ENCODE measurements at regions not wholly inside any gene's neighbourhood (a gene's known extent, or its start where the extent isn't known, plus 50 kb on each side); places are given as distances from the start of the nearest gene placed in this dataset.

DNA sequence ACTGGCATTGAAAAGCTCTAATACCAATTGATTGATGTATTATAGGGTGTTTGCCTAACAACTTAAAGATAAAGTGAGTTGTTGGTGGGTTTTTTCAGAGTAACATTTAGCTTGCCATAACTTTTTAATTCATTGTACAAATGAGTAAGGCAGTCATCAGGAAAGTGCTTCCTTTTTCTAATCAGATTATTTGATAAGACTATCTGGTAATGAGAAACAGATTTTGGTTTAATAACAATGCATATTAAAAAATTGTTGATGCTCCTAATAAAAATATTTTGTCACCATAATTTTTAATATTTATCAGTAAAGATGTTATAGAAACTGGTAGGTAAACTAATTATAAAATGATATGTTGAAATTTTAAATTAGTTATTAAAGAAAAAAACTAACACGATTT, 51.3 kb downstream of the BLTP1 start:
- DNase-seq, result no peak
- no peak for TF ChIP-seq POLR2A (IDR thresholded peaks at IDR 0.05; ENCODE audit: low read length)
- TF ChIP-seq GATA1 (IDR thresholded peaks at IDR 0.05; ENCODE audit: low read depth, low read length), result no peak

DNA sequence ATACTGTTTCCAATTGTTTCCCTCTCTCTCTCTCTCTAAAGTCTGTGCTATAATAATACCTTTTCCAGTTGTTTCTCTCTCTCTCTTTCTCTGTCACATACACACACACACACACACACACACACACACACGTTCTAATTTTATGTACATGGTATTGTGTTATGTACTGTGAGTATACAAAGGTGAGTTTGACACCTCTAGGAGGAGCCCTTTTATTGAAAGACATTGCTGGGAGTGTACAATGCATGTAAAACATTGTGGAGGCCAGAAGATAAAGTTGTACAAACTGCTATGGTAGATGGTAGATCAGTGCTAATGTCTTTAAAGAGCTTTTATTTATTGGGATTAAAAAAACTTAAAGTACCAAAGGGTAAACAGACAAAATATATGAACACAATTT, 53.6 kb downstream of the BLTP1 start:
- DNase-seq, result no peak
- no peak for TF ChIP-seq POLR2A (IDR thresholded peaks at IDR 0.05; ENCODE audit: low read length)
- no peak for TF ChIP-seq GATA1 (IDR thresholded peaks at IDR 0.05; ENCODE audit: low read depth, low read length)

DNA sequence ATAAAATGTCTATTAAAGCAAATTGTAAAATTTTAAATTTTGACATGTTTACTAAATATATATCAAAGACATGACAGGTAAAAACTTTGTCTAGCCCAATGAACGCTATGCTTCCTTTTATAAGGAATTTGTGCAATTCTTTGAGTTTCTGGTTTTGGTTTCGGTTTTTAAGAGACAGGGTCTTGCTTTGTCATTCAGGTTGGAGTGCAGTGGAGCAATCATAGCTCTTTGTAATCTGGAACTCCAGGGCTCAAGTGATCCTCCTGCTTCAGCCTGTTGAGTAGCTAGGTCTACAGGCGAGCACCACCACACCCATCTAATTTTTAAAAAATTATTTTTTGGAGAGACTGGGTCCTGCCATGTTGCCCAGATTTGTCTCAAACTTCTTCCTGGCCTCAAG, 60.7 kb downstream of the BLTP1 start:
- TF ChIP-seq POLR2A (IDR thresholded peaks at IDR 0.05; ENCODE audit: low read length) (no peak), GATA1 (IDR thresholded peaks at IDR 0.05; ENCODE audit: low read depth, low read length) (no peak)
- DNase-seq, result peak in 1 of 2 experiments; percentile 37

DNA sequence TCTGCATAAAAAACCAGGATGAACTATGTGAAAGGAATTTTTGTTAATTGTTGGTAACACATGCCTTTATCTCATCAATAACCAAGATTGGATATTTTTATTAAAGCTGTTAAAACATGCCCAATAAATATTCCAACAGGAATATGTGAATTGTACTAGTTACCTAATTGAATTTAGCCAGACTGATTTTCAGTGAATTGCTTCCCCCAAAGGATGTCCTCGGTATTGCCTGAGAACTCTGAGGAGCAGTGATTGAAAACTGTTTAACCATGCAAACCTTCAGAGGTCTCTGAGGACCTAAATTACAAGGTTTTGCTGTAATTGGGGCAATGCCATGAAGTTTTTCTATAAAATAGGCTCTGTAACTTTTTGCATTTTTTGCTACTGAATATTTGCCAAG, 66.6 kb downstream of the BLTP1 start:
- TF ChIP-seq POLR2A (IDR thresholded peaks at IDR 0.05; ENCODE audit: low read length), result no peak
- TF ChIP-seq GATA1 (IDR thresholded peaks at IDR 0.05; ENCODE audit: low read depth, low read length), result no peak
- peak; percentile 3 to 18 for DNase-seq

DNA sequence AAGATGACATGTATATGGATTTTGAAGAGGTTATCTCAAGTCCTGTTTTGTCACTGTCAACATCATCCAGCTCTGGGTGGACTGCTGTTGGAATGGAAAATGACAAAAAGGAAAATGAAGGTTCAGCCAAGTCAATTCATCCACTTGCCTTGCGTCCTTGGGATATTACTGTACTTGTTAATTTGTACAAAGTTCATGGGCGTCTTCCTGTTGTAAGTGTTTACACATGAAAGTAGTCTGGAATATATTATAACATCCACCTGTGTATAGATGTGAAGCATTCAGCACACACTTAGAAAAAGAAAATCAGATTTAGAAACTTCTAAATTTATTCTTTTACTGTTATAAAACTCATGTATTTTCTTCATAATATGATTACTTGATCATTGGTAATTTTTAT, 67.2 kb downstream of the BLTP1 start:
- no peak for DNase-seq
- TF ChIP-seq GATA1 (IDR thresholded peaks at IDR 0.05; ENCODE audit: low read depth, low read length), result no peak
- no peak for TF ChIP-seq POLR2A (IDR thresholded peaks at IDR 0.05; ENCODE audit: low read length)

DNA sequence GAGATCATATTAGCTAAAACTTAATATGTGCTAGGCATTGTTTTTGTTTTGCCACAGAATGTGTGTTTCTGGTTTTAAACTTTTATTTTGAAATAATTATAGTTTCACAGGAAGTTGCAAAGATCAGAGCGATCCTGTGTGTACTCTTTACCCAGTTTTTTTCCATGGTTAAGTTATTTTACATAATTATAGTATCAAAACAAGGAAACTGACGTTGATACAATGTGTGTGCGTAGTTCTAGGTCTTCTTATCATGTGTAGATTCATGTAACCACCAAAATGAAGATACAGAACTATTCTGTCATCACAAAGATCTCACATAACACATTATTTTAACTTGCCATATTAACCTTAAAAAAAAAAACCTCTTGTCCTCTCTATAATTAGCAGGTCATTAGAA, 69.2 kb downstream of the BLTP1 start:
- no peak for DNase-seq
- TF ChIP-seq POLR2A (IDR thresholded peaks at IDR 0.05; ENCODE audit: low read length) (no peak), GATA1 (IDR thresholded peaks at IDR 0.05; ENCODE audit: low read depth, low read length) (no peak)

DNA sequence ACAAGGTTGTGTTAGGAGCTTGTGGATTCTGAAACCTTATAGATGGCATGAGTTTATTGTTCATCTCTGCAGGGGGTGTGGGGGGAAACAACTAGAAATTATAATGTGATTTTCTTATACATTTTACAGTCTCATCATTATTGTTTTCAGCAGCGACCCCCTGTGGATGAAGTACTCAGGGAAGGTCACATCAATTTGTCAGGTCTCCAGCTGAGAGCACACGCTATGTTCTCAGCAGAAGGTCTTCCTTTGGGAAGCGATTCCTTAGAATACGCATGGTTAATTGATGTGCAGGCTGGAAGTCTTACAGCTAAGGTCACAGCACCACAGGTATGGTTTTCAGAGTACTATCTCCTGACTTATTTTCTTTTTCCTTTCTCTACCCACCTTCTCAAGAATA, 72.2 kb downstream of the BLTP1 start:
- DNase-seq, result peak; percentile 23 to 41

DNA sequence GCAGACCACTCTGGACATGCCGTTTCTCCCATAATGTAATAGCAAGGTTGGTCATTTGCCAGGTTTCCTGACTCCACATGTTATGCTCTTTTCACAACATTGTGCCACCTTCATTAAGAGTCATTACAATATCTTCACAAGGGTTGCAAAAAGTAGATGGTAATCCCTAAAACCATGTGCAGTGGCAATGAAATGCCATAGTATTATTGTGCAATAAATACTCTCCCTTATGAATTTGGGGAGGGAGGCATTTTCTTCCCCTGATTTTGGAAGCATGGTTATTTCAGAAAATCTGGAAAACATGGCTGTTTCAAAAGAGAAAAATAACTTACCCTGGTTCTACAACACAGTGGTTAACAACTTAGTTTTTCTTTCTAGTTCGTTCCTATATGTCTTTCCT, 75.1 kb downstream of the BLTP1 start:
- no peak for TF ChIP-seq GATA1 (IDR thresholded peaks at IDR 0.05; ENCODE audit: low read depth, low read length)

More for the DNA sequence above, 72.2 kb downstream of the BLTP1 start:
- TF ChIP-seq GATA1 (IDR thresholded peaks at IDR 0.05; ENCODE audit: low read depth, low read length) (no peak), POLR2A (IDR thresholded peaks at IDR 0.05; ENCODE audit: low read length) (no peak)

DNA sequence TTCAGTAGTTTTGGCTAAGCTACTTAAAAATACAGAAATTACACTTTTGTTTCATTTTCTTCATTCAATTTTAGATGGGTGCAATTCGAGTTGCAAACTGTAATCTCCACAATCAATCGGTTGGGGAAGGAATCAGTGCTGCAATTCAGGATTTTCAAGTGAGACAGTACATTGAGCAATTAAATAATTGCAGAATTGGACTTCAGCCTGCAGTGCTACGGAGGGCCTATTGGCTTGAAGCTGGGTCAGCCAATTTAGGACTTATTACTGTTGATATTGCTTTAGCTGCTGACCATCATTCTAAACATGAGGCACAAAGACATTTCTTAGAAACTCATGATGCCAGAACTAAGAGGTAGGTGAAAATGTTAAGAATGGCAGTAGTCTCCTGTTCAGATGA, 77.7 kb downstream of the BLTP1 start:
- TF ChIP-seq POLR2A (IDR thresholded peaks at IDR 0.05; ENCODE audit: low read length) (no peak), GATA1 (IDR thresholded peaks at IDR 0.05; ENCODE audit: low read depth, low read length) (no peak)

More for the DNA sequence above, 75.1 kb downstream of the BLTP1 start:
- no peak for DNase-seq

DNA sequence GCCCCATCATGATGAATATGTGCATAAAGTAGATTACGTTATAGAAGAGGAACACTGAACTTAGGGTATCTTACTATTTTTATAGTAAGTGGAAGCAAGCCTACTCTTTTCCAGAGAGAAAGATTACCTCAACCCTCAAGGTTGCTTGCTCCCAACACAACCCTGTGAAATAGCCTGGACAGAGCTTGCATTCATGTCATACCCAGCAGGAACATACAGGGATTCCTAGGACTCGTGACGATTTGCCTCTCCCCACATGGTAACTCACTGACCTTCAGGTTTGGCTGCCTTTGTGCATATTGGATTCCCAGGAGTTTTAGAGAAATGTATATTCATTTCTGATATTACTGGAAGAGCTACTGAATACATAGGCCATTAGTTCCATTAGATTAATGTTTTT, 80.5 kb downstream of the BLTP1 start:
- DNase-seq, result no peak
- TF ChIP-seq POLR2A (IDR thresholded peaks at IDR 0.05; ENCODE audit: low read length) (no peak), GATA1 (IDR thresholded peaks at IDR 0.05; ENCODE audit: low read depth, low read length) (no peak)

More for the DNA sequence above, 77.7 kb downstream of the BLTP1 start:
- no peak for DNase-seq

DNA sequence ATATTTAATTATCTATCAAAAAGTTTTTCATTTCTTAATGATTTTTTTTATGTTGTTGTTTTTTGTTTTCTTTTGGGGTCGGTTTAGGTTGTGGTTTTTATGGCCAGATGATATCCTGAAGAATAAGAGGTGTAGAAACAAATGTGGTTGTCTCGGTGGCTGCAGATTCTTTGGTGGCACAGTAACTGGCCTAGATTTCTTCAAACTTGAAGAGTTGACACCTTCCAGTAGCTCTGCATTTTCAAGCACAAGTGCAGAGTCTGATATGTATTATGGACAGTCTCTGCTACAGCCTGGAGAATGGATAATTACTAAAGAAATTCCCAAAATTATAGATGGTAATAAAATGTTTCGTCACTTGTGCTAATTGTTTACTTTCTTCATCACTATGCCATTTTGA, 82.6 kb downstream of the BLTP1 start:
- TF ChIP-seq POLR2A (IDR thresholded peaks at IDR 0.05; ENCODE audit: low read length) (no peak), GATA1 (IDR thresholded peaks at IDR 0.05; ENCODE audit: low read depth, low read length) (no peak)
- no peak for DNase-seq

DNA sequence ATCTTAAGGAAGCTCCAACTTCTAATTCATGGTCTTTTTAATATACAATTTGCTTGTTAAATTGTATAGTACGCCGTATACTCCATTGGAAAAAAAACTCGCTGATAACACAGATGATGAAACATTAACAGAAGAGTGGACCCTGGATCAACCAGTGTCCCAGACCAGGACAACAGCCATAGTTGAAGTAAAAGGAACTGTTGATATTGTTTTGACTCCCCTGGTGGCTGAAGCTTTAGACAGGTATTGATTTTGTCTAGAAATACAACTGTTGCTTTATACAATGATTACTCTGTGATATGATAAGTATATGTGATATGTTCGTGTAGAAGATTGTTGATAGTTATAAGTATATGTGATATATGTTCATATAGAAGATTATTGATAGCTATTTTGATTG, 91.7 kb downstream of the BLTP1 start:
- no peak for DNase-seq
- TF ChIP-seq POLR2A (IDR thresholded peaks at IDR 0.05; ENCODE audit: low read length), result no peak
- TF ChIP-seq GATA1 (IDR thresholded peaks at IDR 0.05; ENCODE audit: low read depth, low read length), result no peak

DNA sequence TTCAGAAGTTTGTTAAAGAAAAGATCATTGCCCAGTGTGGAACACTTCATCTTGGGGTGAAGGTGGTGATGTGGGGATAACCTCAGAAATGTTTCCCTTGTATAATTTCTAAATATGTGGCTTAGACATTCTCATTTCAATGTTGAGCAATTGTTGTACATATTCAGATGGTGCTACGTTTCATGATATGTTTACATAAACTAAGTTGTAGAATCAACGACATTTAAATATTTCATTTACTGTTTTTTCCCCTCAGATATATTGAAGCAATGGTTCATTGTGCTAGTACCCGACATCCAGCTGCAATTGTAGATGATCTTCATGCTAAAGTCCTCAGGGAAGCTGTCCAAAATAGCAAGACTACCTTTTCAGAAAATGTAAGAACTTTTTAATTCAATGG, 92.6 kb downstream of the BLTP1 start:
- TF ChIP-seq GATA1 (IDR thresholded peaks at IDR 0.05; ENCODE audit: low read depth, low read length), result no peak
- no peak for TF ChIP-seq POLR2A (IDR thresholded peaks at IDR 0.05; ENCODE audit: low read length)
- no peak for DNase-seq

DNA sequence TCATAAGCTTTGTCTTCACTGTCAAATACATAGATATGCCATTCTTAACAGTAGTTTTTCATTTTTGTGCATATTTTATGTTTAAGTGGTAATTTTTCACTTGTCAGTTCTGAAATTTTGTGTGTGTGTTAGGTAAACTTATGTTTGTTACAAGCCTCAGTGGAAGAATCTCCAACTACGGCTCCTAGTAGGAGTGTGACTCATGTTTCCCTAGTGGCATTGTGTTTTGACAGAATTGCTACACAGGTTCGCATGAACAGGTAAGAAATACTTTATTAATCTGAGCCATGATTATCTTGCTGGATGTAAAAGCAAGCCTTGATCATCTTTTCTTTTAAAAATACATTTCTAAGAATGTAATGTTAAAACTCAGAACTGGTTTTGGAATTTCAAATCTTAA, 94.4 kb downstream of the BLTP1 start:
- no peak for TF ChIP-seq POLR2A (IDR thresholded peaks at IDR 0.05; ENCODE audit: low read length)
- TF ChIP-seq GATA1 (IDR thresholded peaks at IDR 0.05; ENCODE audit: low read depth, low read length), result no peak
- DNase-seq, result no peak

DNA sequence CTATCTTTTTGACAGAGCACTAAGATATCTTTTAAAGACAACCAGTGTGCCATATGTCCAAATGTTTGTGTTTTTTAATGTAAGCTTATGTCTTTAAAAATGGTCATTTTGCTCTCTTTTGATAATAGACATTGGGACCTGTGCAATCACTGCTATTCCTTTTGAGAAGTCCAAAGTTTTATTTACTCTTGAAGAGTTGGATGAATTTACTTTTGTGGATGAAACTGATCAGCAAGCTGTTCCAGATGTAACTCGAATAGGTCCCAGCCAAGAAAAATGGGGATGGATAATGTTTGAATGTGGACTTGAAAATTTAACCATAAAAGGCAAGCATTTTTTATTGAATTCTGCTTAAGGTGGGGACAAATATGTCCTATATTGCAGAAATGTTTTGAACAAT, 97.2 kb downstream of the BLTP1 start:
- TF ChIP-seq GATA1 (IDR thresholded peaks at IDR 0.05; ENCODE audit: low read depth, low read length), result no peak
- TF ChIP-seq POLR2A (IDR thresholded peaks at IDR 0.05; ENCODE audit: low read length), result no peak
- DNase-seq, result no peak

DNA sequence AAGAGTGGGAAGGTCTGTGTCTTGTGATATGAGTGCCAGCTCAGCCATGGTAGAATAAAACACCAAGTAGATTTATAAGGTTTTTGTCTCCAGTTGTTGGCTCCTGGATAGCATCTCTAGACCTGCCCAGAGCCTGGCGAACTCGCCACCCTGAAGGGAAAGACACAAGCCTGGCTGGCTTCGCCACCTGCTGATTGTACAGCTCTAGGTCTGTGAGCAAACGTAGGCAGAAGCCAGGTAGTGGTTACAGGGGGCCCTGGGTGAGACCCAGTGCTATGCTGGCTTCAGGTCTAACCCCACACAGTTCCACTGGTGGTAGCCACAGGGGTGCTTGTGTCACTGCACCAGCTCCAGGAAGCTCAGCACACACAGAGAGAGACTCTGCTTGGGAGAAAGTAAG, 100.5 kb downstream of the BLTP1 start:
- TF ChIP-seq GATA1 (IDR thresholded peaks at IDR 0.05; ENCODE audit: low read depth, low read length) (no peak), POLR2A (IDR thresholded peaks at IDR 0.05; ENCODE audit: low read length) (no peak)
- no peak for DNase-seq

Data from erythroblast (primary cell).